K562 (cell line): ENCODE measurements at regions not wholly inside any gene's neighbourhood (a gene's known extent, or its start where the extent isn't known, plus 50 kb on each side); places are given as distances from the start of the nearest gene placed in this dataset.

Experiments used
- ATAC-seq: fragments of 200-7000 bp; cut with Tn5 transposase; 3 replicates; pipeline ENCODE4 v1.9.1; 2020; ENCODE audit warnings: moderate library complexity
- BruUV-seq: library from RNA; stranded (reverse); fragments of 400-500 nt; replicated peaks from 2 replicates; lab custom pipeline; 2021; lab: Mats Ljungman, UMichigan
- CTCF ChIA-PET: fragments of 300-600 bp; formaldehyde crosslinking; extraction: SDS; loops from one replicate; lab custom pipeline; 2021; ENCODE audit warnings: low intra/inter-chr PET ratio; lab: Yijun Ruan, JAX
- POLR2A ChIA-PET: fragments of 300-600, 350-650 bp; sonication (Branson Sonifier 250); formaldehyde crosslinking; extraction: SDS; loops from one replicate; lab custom pipeline; 2021; ENCODE audit warnings: antibody characterized with exemption, inconsistent platforms; lab: Yijun Ruan, JAX
- DNase-seq, 4 experiments: peaks; one replicate each; pipeline versions ENCODE4 v3.0.0 to v3.0.0-alpha.2; 2011 to 2018; ENCODE audit warnings: low spot score in 3 of 4, mixed read lengths in 3 of 4; ENCODE audit errors: extremely low read depth in 1 of 4
- FAIRE-seq: peaks from 2 replicates; lab custom pipeline; 2011; peaks lifted over from hg19 to GRCh38; lab: Jason Lieb, UNC
- H2AFZ ChIP-seq: 2 replicates; pipeline ENCODE4 v1.6.0; 2011; ENCODE audit warnings: low read depth, low read length, control low read depth, inconsistent platforms
- H3K27ac ChIP-seq: fragments of 200-600 bp; 3 replicates; pipeline ENCODE4 v1.8.0; 2011; ENCODE audit warnings: low read depth, mild to moderate bottlenecking, control low read depth, inconsistent platforms, low read length, moderate library complexity, mixed read lengths; ENCODE audit errors: extremely low read depth
- H3K27me3 ChIP-seq, 2 experiments: fragments of 300-600 bp in 1 of 2; 2 replicates in 1 of 2; 3 replicates in 1 of 2; pipeline versions ENCODE4 v1.6.0 to v1.8.0; 2011; ENCODE audit warnings: inconsistent platforms in 2 of 2, low read length in 2 of 2, mild to moderate bottlenecking in 1 of 2, mixed read lengths in 1 of 2, moderate library complexity in 1 of 2; ENCODE audit not compliant: control insufficient read depth in 2 of 2, insufficient read depth in 2 of 2
- H3K36me3 ChIP-seq: fragments of 300-600 bp; 3 replicates; pipeline ENCODE4 v1.8.0; 2011; ENCODE audit warnings: mild to moderate bottlenecking, low read length, inconsistent platforms; ENCODE audit not compliant: control insufficient read depth, insufficient read depth
- H3K4me1 ChIP-seq, 2 experiments: fragments of 200-600 bp in 1 of 2; replicated peaks in 1 of 2; 2 replicates in 1 of 2; 3 replicates in 1 of 2; pipeline versions ENCODE4 v1.5.1 to v1.8.0; 2011; ENCODE audit warnings: inconsistent platforms in 2 of 2, low read length in 2 of 2, mild to moderate bottlenecking in 1 of 2, mixed read lengths in 1 of 2, moderate library complexity in 1 of 2; ENCODE audit not compliant: control insufficient read depth in 2 of 2, insufficient read depth in 2 of 2
- H3K4me2 ChIP-seq: 2 replicates; pipeline ENCODE4 v1.6.1; 2011; ENCODE audit warnings: low read length, control low read depth, inconsistent platforms, mixed read lengths; ENCODE audit not compliant: insufficient read depth
- H3K4me3 ChIP-seq: fragments of 200-600 bp; sonication (generic), shearing (Covaris generic); 2 replicates; pipeline ENCODE4 v1.5.1; 2016; ENCODE audit warnings: control low read depth, inconsistent platforms
- H3K79me2 ChIP-seq: fragments of 200-600 bp; 3 replicates; pipeline ENCODE4 v1.8.0; 2011; ENCODE audit warnings: low read length, inconsistent platforms; ENCODE audit not compliant: control insufficient read depth, insufficient read depth
- H3K9ac ChIP-seq, 2 experiments: 2 replicates each; pipeline versions ENCODE4 v1.6.0 to v1.6.1; 2011; ENCODE audit warnings: low read depth in 2 of 2, low read length in 2 of 2, control low read depth in 1 of 2, inconsistent platforms in 1 of 2, mild to moderate bottlenecking in 1 of 2, mixed read lengths in 1 of 2; ENCODE audit not compliant: insufficient read depth in 1 of 2
- H3K9me1 ChIP-seq: one replicate; pipeline ENCODE4 v1.6.0; 2011; ENCODE audit warnings: inconsistent platforms, mild to moderate bottlenecking, low read length, moderate library complexity; ENCODE audit not compliant: control insufficient read depth, insufficient read depth
- H3K9me3 ChIP-seq: replicated peaks from 2 replicates; pipeline ENCODE4 v1.5.1; 2011; ENCODE audit warnings: low read depth, low read length, inconsistent platforms; ENCODE audit not compliant: control insufficient read depth, insufficient read depth
- H4K20me1 ChIP-seq: replicated peaks from 2 replicates; pipeline ENCODE4 v1.6.1; 2011; ENCODE audit warnings: low read length, inconsistent platforms, mixed read lengths; ENCODE audit not compliant: control insufficient read depth, insufficient read depth
- DACH1 ChIP-seq: fragments of 450-650 bp; IDR thresholded peaks from 2 replicates; pipeline ENCODE4 v1.6.1; 2018; ENCODE audit not compliant: partially characterized antibody
- RBBP5 ChIP-seq: fragments of 200-600 bp; sonication (generic); IDR thresholded peaks from 2 replicates; pipeline ENCODE4 v1.6.1; 2012; ENCODE audit warnings: borderline replicate concordance, mild to moderate bottlenecking, low read length, control low read depth, inconsistent platforms; ENCODE audit not compliant: insufficient read depth, poor library complexity, severe bottlenecking
- WGBS: fragments of 100-300 bp; shearing (Covaris generic); methylation state at CpG from one replicate; pipeline ENCODE4 v1.1.6; 2016; ENCODE audit warnings: low coverage, mixed read lengths; ENCODE audit not compliant: insufficient coverage; ENCODE audit errors: missing lambda C conversion rate; 5-methylcytosine and 5-hydroxymethylcytosine counted together
- in situ Hi-C: fragments of 300-500 bp; cut with MboI; formaldehyde crosslinking; loops from 4 replicates; pipeline ENCODE4 v1.15.0; 2018; ENCODE audit warnings: inconsistent platforms, mixed read lengths
- intact Hi-C: fragments of 100-400 bp; cut with micrococcal nuclease; formaldehyde crosslinking; loops from 2 replicates; pipeline ENCODE4 v1.14.2; 2022
- TF ChIP-seq, protein P1 (sequence below): fragments of 250-450 bp; sonication (Bioruptor Pico); IDR thresholded peaks from 2 replicates; pipeline ENCODE4 v1.4.0; 2020
- TF ChIP-seq, protein P2 (sequence below): fragments of 450-650 bp; formaldehyde crosslinking; IDR thresholded peaks from 2 replicates; pipeline ENCODE4 v1.4.0; 2020; ENCODE audit warnings: mild to moderate bottlenecking, moderate library complexity
- TF ChIP-seq, protein P3 (sequence below): sonication (generic); formaldehyde crosslinking; IDR thresholded peaks from 2 replicates; pipeline ENCODE4 v1.8.0; 2022; ENCODE audit warnings: mild to moderate bottlenecking, missing genetic modification reagents

DNA sequence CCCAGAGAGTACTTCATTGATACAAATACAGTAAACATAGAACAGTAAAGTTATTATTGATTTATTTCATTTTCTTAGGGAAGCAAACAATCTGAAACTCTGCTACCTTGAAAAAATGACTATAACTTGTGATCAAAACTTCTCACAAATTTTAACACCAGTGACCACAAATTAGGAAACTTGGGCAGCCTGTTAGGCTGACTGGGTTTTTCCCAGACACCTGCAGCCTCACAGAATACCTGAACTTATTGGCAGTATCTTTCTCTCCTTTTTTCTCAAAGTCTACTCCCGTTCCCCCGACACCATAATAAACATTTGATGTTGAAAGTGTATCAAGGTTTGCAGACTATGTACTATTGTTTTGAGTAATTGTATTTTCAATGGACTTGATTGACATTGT, 360.5 kb downstream of the LMO7 start:
- Histone ChIP-seq H3K9me3 (0 out of 2 replicates have a peak, but pooled peaks cover 1% of the 10 kb centered on the region), H3K4me1 (no peaks in the 10 kb centered on the region), H3K36me3 (no peaks in the 10 kb centered on the region), H3K27ac (no peak overlapping the region), H3K4me3 (no peak overlapping the region), H3K27me3 (no peaks in the 10 kb centered on the region), H4K20me1 (no peaks in the 10 kb centered on the region), H3K79me2 (no peaks in the 10 kb centered on the region), H3K4me2 (no peak overlapping the region), H2AFZ (no peak overlapping the region), H3K9ac (no peak overlapping the region), H3K9me1 (no peaks in the 10 kb centered on the region)
- in situ Hi-C loops, result no loop called here
- intact Hi-C loops, result no loop called here
- ChIA-PET CTCF (no interaction called here), POLR2A (no interaction called here)
- no peak for FAIRE-seq
- WGBS, result 83% methylated on average over 2 of the region's 2 CpGs
- no peak for TF ChIP-seq RBBP5
- TF ChIP-seq DACH1, result no peak
- TF ChIP-seq, protein P1, sequence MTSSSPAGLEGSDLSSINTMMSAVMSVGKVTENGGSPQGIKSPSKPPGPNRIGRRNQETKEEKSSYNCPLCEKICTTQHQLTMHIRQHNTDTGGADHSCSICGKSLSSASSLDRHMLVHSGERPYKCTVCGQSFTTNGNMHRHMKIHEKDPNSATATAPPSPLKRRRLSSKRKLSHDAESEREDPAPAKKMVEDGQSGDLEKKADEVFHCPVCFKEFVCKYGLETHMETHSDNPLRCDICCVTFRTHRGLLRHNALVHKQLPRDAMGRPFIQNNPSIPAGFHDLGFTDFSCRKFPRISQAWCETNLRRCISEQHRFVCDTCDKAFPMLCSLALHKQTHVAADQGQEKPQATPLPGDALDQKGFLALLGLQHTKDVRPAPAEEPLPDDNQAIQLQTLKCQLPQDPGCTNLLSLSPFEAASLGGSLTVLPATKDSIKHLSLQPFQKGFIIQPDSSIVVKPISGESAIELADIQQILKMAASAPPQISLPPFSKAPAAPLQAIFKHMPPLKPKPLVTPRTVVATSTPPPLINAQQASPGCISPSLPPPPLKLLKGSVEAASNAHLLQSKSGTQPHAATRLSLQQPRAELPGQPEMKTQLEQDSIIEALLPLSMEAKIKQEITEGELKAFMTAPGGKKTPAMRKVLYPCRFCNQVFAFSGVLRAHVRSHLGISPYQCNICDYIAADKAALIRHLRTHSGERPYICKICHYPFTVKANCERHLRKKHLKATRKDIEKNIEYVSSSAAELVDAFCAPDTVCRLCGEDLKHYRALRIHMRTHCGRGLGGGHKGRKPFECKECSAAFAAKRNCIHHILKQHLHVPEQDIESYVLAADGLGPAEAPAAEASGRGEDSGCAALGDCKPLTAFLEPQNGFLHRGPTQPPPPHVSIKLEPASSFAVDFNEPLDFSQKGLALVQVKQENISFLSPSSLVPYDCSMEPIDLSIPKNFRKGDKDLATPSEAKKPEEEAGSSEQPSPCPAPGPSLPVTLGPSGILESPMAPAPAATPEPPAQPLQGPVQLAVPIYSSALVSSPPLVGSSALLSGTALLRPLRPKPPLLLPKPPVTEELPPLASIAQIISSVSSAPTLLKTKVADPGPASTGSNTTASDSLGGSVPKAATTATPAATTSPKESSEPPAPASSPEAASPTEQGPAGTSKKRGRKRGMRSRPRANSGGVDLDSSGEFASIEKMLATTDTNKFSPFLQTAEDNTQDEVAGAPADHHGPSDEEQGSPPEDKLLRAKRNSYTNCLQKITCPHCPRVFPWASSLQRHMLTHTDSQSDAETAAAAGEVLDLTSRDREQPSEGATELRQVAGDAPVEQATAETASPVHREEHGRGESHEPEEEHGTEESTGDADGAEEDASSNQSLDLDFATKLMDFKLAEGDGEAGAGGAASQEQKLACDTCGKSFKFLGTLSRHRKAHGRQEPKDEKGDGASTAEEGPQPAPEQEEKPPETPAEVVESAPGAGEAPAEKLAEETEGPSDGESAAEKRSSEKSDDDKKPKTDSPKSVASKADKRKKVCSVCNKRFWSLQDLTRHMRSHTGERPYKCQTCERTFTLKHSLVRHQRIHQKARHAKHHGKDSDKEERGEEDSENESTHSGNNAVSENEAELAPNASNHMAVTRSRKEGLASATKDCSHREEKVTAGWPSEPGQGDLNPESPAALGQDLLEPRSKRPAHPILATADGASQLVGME (CRISPR knock-in tag), result no peak
- TF ChIP-seq, protein P2, sequence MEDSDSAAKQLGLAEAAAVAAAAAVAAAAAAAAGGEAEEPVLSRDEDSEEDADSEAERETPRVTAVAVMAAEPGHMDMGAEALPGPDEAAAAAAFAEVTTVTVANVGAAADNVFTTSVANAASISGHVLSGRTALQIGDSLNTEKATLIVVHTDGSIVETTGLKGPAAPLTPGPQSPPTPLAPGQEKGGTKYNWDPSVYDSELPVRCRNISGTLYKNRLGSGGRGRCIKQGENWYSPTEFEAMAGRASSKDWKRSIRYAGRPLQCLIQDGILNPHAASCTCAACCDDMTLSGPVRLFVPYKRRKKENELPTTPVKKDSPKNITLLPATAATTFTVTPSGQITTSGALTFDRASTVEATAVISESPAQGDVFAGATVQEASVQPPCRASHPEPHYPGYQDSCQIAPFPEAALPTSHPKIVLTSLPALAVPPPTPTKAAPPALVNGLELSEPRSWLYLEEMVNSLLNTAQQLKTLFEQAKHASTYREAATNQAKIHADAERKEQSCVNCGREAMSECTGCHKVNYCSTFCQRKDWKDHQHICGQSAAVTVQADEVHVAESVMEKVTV (CRISPR knock-in tag), result no peak
- TF ChIP-seq, protein P3, sequence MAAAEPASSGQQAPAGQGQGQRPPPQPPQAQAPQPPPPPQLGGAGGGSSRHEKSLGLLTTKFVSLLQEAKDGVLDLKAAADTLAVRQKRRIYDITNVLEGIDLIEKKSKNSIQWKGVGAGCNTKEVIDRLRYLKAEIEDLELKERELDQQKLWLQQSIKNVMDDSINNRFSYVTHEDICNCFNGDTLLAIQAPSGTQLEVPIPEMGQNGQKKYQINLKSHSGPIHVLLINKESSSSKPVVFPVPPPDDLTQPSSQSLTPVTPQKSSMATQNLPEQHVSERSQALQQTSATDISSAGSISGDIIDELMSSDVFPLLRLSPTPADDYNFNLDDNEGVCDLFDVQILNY (CRISPR knock-in tag), result no peak
- no TSS peak for BruUV-seq
- no peak for ATAC-seq
- DNase-seq, result no peak
